H1 (cell line): ENCODE measurements at regions not wholly inside any gene's neighbourhood (a gene's known extent, or its start where the extent isn't known, plus 50 kb on each side); places are given as distances from the start of the nearest gene placed in this dataset.

Experiments used
- CTCF ChIA-PET: fragments of 300-600 bp; sonication (Branson Sonifier 250); formaldehyde crosslinking; loops from one replicate; lab custom pipeline; 2021; ENCODE audit not compliant: partially characterized antibody; lab: Charles Lee
- POLR2A ChIA-PET: fragments of 300-600 bp; sonication (Branson Sonifier 250); formaldehyde crosslinking; loops from one replicate; lab custom pipeline; 2021; ENCODE audit warnings: inconsistent platforms; ENCODE audit not compliant: partially characterized antibody; lab: Charles Lee
- DNase-seq, 2 experiments: peaks; one replicate each; pipeline versions ENCODE4 v3.0.0 to v3.0.0-alpha.2; 2010 to 2022; ENCODE audit warnings: low spot score in 2 of 2, low read depth in 1 of 2, mixed read lengths in 1 of 2
- FAIRE-seq: peaks from 2 replicates; lab custom pipeline; 2011; peaks lifted over from hg19 to GRCh38; lab: Jason Lieb, UNC
- H2AFZ ChIP-seq: 2 replicates; pipeline ENCODE4 v1.8.1; 2012; ENCODE audit warnings: low read length, inconsistent platforms
- H2AK5ac ChIP-seq: 2 replicates; pipeline ENCODE4 v1.6.1; 2013; ENCODE audit warnings: low read depth, low read length
- H2BK120ac ChIP-seq: replicated peaks from 2 replicates; pipeline ENCODE3; 2013; ENCODE audit warnings: low read depth, low read length, inconsistent platforms
- H2BK12ac ChIP-seq: 2 replicates; pipeline ENCODE4 v1.6.1; 2013; ENCODE audit warnings: low read depth, low read length
- H2BK15ac ChIP-seq: 2 replicates; pipeline ENCODE4 v1.6.1; 2013; ENCODE audit warnings: low read length
- H2BK20ac ChIP-seq: 2 replicates; pipeline ENCODE4 v1.6.1; 2013; ENCODE audit warnings: low read length
- H2BK5ac ChIP-seq: 2 replicates; pipeline ENCODE4 v1.6.1; 2013; ENCODE audit warnings: low read depth, low read length
- H3K14ac ChIP-seq: 2 replicates; pipeline ENCODE4 v1.6.1; 2013; ENCODE audit warnings: inconsistent platforms; ENCODE audit not compliant: insufficient read length
- H3K18ac ChIP-seq: 2 replicates; pipeline ENCODE4 v1.6.1; 2013; ENCODE audit warnings: low read length; ENCODE audit errors: extremely low read depth
- H3K23ac ChIP-seq: 2 replicates; pipeline ENCODE4 v1.6.1; 2013; ENCODE audit warnings: inconsistent platforms; ENCODE audit not compliant: insufficient read length
- H3K23me2 ChIP-seq: 2 replicates; pipeline ENCODE4 v1.6.1; 2013; ENCODE audit warnings: low read depth, low read length
- H3K27ac ChIP-seq: 2 replicates; pipeline ENCODE4 v1.6.1; 2011; ENCODE audit warnings: low read depth, low read length, inconsistent platforms
- H3K27me3 ChIP-seq, 4 experiments: replicated peaks in 1 of 4; 1 replicate in 1 of 4; 2 replicates in 3 of 4; pipeline versions ENCODE4 v1.6.1 to v1.8.1; 2011 to 2013; ENCODE audit warnings: low read length in 3 of 4, mild to moderate bottlenecking in 3 of 4, inconsistent platforms in 2 of 4, mixed read lengths in 2 of 4, moderate library complexity in 1 of 4; ENCODE audit not compliant: control insufficient read depth in 3 of 4, insufficient read depth in 3 of 4; ENCODE audit errors: extremely low read depth in 1 of 4
- H3K36me3 ChIP-seq, 4 experiments: 2 replicates each; pipeline versions ENCODE4 v1.6.1 to v1.8.1; 2011 to 2013; ENCODE audit warnings: mild to moderate bottlenecking in 4 of 4, low read length in 3 of 4, moderate library complexity in 2 of 4, control low read depth in 1 of 4, inconsistent platforms in 1 of 4; ENCODE audit not compliant: insufficient read depth in 4 of 4, control insufficient read depth in 2 of 4
- H3K4ac ChIP-seq: replicated peaks from 2 replicates; pipeline ENCODE3; 2013; ENCODE audit warnings: low read length, low read depth, mixed read lengths, inconsistent platforms; ENCODE audit not compliant: insufficient read length
- H3K4me1 ChIP-seq, 4 experiments: replicated peaks in 1 of 4; 1 replicate in 1 of 4; 2 replicates in 3 of 4; pipeline versions ENCODE4 v1.6.1 to v1.8.1; 2011 to 2013; ENCODE audit warnings: low read length in 3 of 4, inconsistent platforms in 2 of 4, mixed read lengths in 1 of 4; ENCODE audit not compliant: insufficient read depth in 4 of 4, control insufficient read depth in 3 of 4
- H3K4me2 ChIP-seq, 2 experiments: 2 replicates each; pipeline versions ENCODE4 v1.6.1 to v1.8.1; 2011 to 2013; ENCODE audit warnings: low read depth in 2 of 2, low read length in 2 of 2, control low read depth in 1 of 2, inconsistent platforms in 1 of 2, mild to moderate bottlenecking in 1 of 2; ENCODE audit not compliant: insufficient read depth in 1 of 2
- H3K4me3 ChIP-seq, 4 experiments: fragments of 200-600, 300-600 bp in 1 of 4; sonication (generic), shearing (Covaris generic), sonication (Bioruptor Twin) in 1 of 4; 2 replicates each; pipeline versions ENCODE4 v1.5.1 to v1.8.1; 2011 to 2016; ENCODE audit warnings: low read length in 4 of 4, low read depth in 3 of 4, control low read depth in 2 of 4, inconsistent platforms in 2 of 4, mild to moderate bottlenecking in 2 of 4, mixed read lengths in 1 of 4, moderate library complexity in 1 of 4; ENCODE audit not compliant: insufficient read depth in 2 of 4; ENCODE audit errors: extremely low read depth in 1 of 4
- H3K56ac ChIP-seq: replicated peaks from 2 replicates; pipeline ENCODE3; 2013; ENCODE audit warnings: low read depth, mild to moderate bottlenecking, mixed read lengths, low read length, inconsistent platforms; ENCODE audit not compliant: insufficient read length
- H3K79me1 ChIP-seq: 2 replicates; pipeline ENCODE4 v1.6.1; 2013; ENCODE audit warnings: low read depth, low read length, control low read depth
- H3K79me2 ChIP-seq, 2 experiments: 2 replicates each; pipeline versions ENCODE4 v1.6.1 to v1.8.1; 2012 to 2013; ENCODE audit warnings: low read length in 2 of 2, mild to moderate bottlenecking in 2 of 2, inconsistent platforms in 1 of 2; ENCODE audit not compliant: insufficient read depth in 2 of 2, control insufficient read depth in 1 of 2
- H3K9ac ChIP-seq, 4 experiments: replicated peaks in 1 of 4; 1 replicate in 1 of 4; 2 replicates in 3 of 4; pipeline versions ENCODE4 v1.6.1 to v1.8.1; 2011 to 2013; ENCODE audit warnings: low read depth in 3 of 4, low read length in 3 of 4, control low read depth in 2 of 4, mild to moderate bottlenecking in 2 of 4, moderate library complexity in 2 of 4, inconsistent platforms in 1 of 4; ENCODE audit errors: extremely low read depth in 1 of 4
- H3K9me3 ChIP-seq, 2 experiments: 2 replicates each; pipeline versions ENCODE4 v1.6.1 to v1.8.1; 2012 to 2013; ENCODE audit warnings: mild to moderate bottlenecking in 2 of 2, moderate library complexity in 2 of 2, control low read depth in 1 of 2, inconsistent platforms in 1 of 2, low read depth in 1 of 2, low read length in 1 of 2, mixed read lengths in 1 of 2; ENCODE audit not compliant: insufficient read depth in 2 of 2
- H4K20me1 ChIP-seq, 2 experiments: replicated peaks in 1 of 2; 2 replicates each; pipeline versions ENCODE3 to v1.8.1; 2011 to 2013; ENCODE audit warnings: inconsistent platforms in 2 of 2, low read length in 2 of 2, mild to moderate bottlenecking in 1 of 2; ENCODE audit not compliant: insufficient read depth in 2 of 2, control insufficient read depth in 1 of 2
- H4K5ac ChIP-seq: 2 replicates; pipeline ENCODE4 v1.6.1; 2013; ENCODE audit warnings: low read length, low read depth, mixed read lengths, inconsistent platforms; ENCODE audit not compliant: insufficient read length
- H4K8ac ChIP-seq: 2 replicates; pipeline ENCODE4 v1.8.0; 2013; ENCODE audit warnings: mild to moderate bottlenecking, moderate library complexity, low read length, inconsistent platforms; ENCODE audit not compliant: insufficient read depth; ENCODE audit errors: extremely low read depth
- H4K91ac ChIP-seq: replicated peaks from 2 replicates; pipeline ENCODE3; 2013; ENCODE audit warnings: low read length, mixed read lengths, inconsistent platforms; ENCODE audit not compliant: insufficient read length
- BACH1 ChIP-seq: IDR thresholded peaks from 2 replicates; pipeline ENCODE4 v1.6.1; 2012; ENCODE audit warnings: low read length, improper control_type of control experiment
- CBX8 ChIP-seq: fragments of 300-800, 300-1000 bp; sonication (generic); IDR thresholded peaks from 2 replicates; pipeline ENCODE4 v1.7.1; 2016; ENCODE audit warnings: low read depth, low read length, borderline replicate concordance
- EZH2 ChIP-seq: fragments of 200-600 bp; sonication (generic); IDR thresholded peaks from 2 replicates; pipeline ENCODE4 v1.7.1; 2012; ENCODE audit warnings: low read depth, mild to moderate bottlenecking, moderate library complexity, low read length, inconsistent platforms; ENCODE audit not compliant: severe bottlenecking
- HDAC2 ChIP-seq, 2 experiments: fragments of 300-600 bp in 1 of 2; sonication (generic) in 1 of 2; IDR thresholded peaks; 2 replicates each; pipeline ENCODE4 v1.6.1; 2011 to 2012; ENCODE audit warnings: low read depth in 2 of 2, low read length in 2 of 2, mild to moderate bottlenecking in 2 of 2, moderate library complexity in 2 of 2, borderline replicate concordance in 1 of 2, inconsistent platforms in 1 of 2
- JUND ChIP-seq: IDR thresholded peaks from 2 replicates; pipeline ENCODE4 v1.6.1; 2011; ENCODE audit warnings: mild to moderate bottlenecking, improper control_type of control experiment, low read length
- KDM4A ChIP-seq: IDR thresholded peaks from one replicate; pipeline ENCODE4 v1.7.1; 2012; ENCODE audit warnings: low read depth, mild to moderate bottlenecking, moderate library complexity, low read length, inconsistent platforms; ENCODE audit not compliant: severe bottlenecking
- RAD21 ChIP-seq, 2 experiments: IDR thresholded peaks in 1 of 2; conservative IDR thresholded peaks in 1 of 2; 2 replicates each; pipeline ENCODE4 v1.6.1; 2011; ENCODE audit warnings: low read depth in 2 of 2, low read length in 2 of 2, improper control_type of control experiment in 1 of 2, inconsistent platforms in 1 of 2, mild to moderate bottlenecking in 1 of 2, moderate library complexity in 1 of 2
- RNF2 ChIP-seq: fragments of 200-900, 300-1000 bp; sonication (generic); IDR thresholded peaks from 2 replicates; pipeline ENCODE4 v1.7.1; 2016; ENCODE audit warnings: borderline replicate concordance, low read depth, mild to moderate bottlenecking, antibody characterized with exemption, low read length; ENCODE audit not compliant: poor library complexity, severe bottlenecking; ENCODE audit errors: missing control alignments
- RXRA ChIP-seq: IDR thresholded peaks from 2 replicates; pipeline ENCODE4 v1.6.1; 2011; ENCODE audit warnings: low read depth, mild to moderate bottlenecking, low read length, moderate library complexity; ENCODE audit not compliant: insufficient read depth
- SRF ChIP-seq: IDR thresholded peaks from 2 replicates; pipeline ENCODE4 v1.6.1; 2011; ENCODE audit warnings: mild to moderate bottlenecking, low read depth, low read length, moderate library complexity
- WGBS, 2 experiments: shearing (Covaris generic) in 1 of 2; methylation state at CpG; one replicate each; pipeline versions ENCODE4 v1.1.6 to v1.1.7; 2013 to 2015; ENCODE audit warnings: low lambda C conversion rate in 2 of 2, mixed read lengths in 2 of 2, inconsistent platforms in 1 of 2, low coverage in 1 of 2, missing lambda C conversion rate in 1 of 2; ENCODE audit not compliant: insufficient replicate concordance in 2 of 2, insufficient coverage in 1 of 2, insufficient read length in 1 of 2; ENCODE audit errors: extremely low coverage in 1 of 2, missing lambda C conversion rate in 1 of 2; 5-methylcytosine and 5-hydroxymethylcytosine counted together

DNA sequence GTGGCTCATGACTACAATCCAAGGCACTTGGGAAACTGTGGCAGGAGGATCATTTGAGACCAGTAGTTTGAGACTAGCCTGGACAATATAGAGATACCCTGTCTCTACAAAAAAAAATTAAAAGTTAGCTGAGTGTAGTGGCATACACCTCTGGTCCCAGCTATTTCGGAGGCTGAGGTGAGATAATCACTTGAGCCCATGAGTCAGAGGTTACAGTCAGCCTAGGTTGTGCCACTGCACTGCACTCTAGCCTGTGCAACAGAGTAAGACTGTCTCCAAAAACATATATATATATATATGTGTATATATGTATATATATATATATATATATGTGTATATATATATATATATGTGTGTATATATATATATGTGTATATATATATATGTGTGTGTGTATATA is 890.8 kb downstream of the NLGN4Y start:
- H4K20me1 ChIP-seq, result no peaks in the 10 kb centered on the region
- H2AK5ac ChIP-seq, result no peak overlapping the region
- H3K56ac ChIP-seq, result no peak overlapping the region
- no peak overlapping the region for H3K27ac ChIP-seq
- H3K23ac ChIP-seq, result no peak overlapping the region
- ChIA-PET POLR2A (no interaction called here), CTCF (no interaction called here)
- H3K27me3 ChIP-seq, result no peaks in the 10 kb centered on the region
- FAIRE-seq (no peak), DNase-seq (no peak)
- no peaks in the 10 kb centered on the region for H3K9me3 ChIP-seq
- H3K4me2 ChIP-seq, result no peak overlapping the region
- H3K79me2 ChIP-seq, result no peaks in the 10 kb centered on the region
- TF ChIP-seq KDM4A (no peak), HDAC2 (IDR thresholded peaks at IDR 0.05; ENCODE audit: borderline replicate concordance in 1 of 2, low read depth in 2 of 2, low read length in 2 of 2) (no peak), RNF2 (no peak), SRF (no peak), RXRA (no peak), CBX8 (no peak), BACH1 (no peak), EZH2 (no peak), RAD21 (IDR thresholded peaks at IDR 0.05 in 1 of 2, conservative IDR thresholded peaks at IDR 0.05 in 1 of 2; ENCODE audit: low read depth in 2 of 2, low read length in 2 of 2) (no peak), JUND (no peak)
- H3K36me3 ChIP-seq, result no peaks in the 10 kb centered on the region
- H4K8ac ChIP-seq, result no peak overlapping the region
- no peak overlapping the region for H2BK120ac ChIP-seq
- no peak overlapping the region for H2AFZ ChIP-seq
- no peaks in the 10 kb centered on the region for H3K79me1 ChIP-seq
- no peak overlapping the region for H3K18ac ChIP-seq
- no peaks in the 10 kb centered on the region for H3K23me2 ChIP-seq
- no peak overlapping the region for H2BK15ac ChIP-seq
- no peak overlapping the region for H2BK12ac ChIP-seq
- H4K5ac ChIP-seq, result no peak overlapping the region
- H3K14ac ChIP-seq, result no peak overlapping the region
- no peak overlapping the region for H2BK5ac ChIP-seq
- no peak overlapping the region for H3K9ac ChIP-seq
- no peak overlapping the region for H4K91ac ChIP-seq
- H3K4me1 ChIP-seq, result no peaks in the 10 kb centered on the region
- WGBS, 2 experiments, result 80% methylated on average over 1 of the region's 1 CpG; no CpG with 5 or more reads in 1 of the 2 experiments
- no peak overlapping the region for H3K4ac ChIP-seq
- no peak overlapping the region for H3K4me3 ChIP-seq
- no peak overlapping the region for H2BK20ac ChIP-seq
